SK-N-SH (cell line): ENCODE measurements at regions not wholly inside any gene's neighbourhood (a gene's known extent, or its start where the extent isn't known, plus 50 kb on each side); places are given as distances from the start of the nearest gene placed in this dataset.

Experiments used
- CTCF ChIP-seq: fragments of 200-600 bp; sonication (generic); IDR thresholded peaks from 2 replicates; pipeline ENCODE4 v1.6.1; 2017; ENCODE audit warnings: antibody characterized with exemption, mild to moderate bottlenecking, moderate library complexity
- ELF1 ChIP-seq: IDR thresholded peaks from 2 replicates; pipeline ENCODE4 v1.4.0; 2012
- EP300 ChIP-seq, 2 experiments: IDR thresholded peaks; 2 replicates each; pipeline versions ENCODE4 v1.4.0 to v1.6.1; 2012; ENCODE audit warnings: borderline replicate concordance in 1 of 2, low read depth in 1 of 2, low read length in 1 of 2
- EZH2phosphoT487 ChIP-seq: fragments of 200-600 bp; sonication (generic); IDR thresholded peaks from 2 replicates; pipeline ENCODE4 v1.6.1; 2017; ENCODE audit warnings: low read depth, mixed run types, mild to moderate bottlenecking, antibody characterized with exemption, moderate library complexity, borderline replicate concordance
- IRF3 ChIP-seq: fragments of 150-350 bp; IDR thresholded peaks from 2 replicates; pipeline ENCODE4 v1.6.1; 2016; ENCODE audit warnings: mild to moderate bottlenecking, low read depth, low read length
- MAX ChIP-seq: IDR thresholded peaks from 2 replicates; pipeline ENCODE4 v1.4.0; 2012; ENCODE audit warnings: low read depth
- MEF2A ChIP-seq: IDR thresholded peaks from 2 replicates; pipeline ENCODE4 v1.4.0; 2012; ENCODE audit warnings: low read depth, borderline replicate concordance
- MXI1 ChIP-seq: IDR thresholded peaks from 2 replicates; pipeline ENCODE4 v1.6.1; 2012; ENCODE audit warnings: mild to moderate bottlenecking, low read depth, low read length, improper control_type of control experiment
- NRF1 ChIP-seq: IDR thresholded peaks from 2 replicates; pipeline ENCODE4 v1.6.1; 2012; ENCODE audit warnings: low read depth, mild to moderate bottlenecking, low read length
- POLR2AphosphoS5 ChIP-seq: IDR thresholded peaks from 2 replicates; pipeline ENCODE4 v1.6.1; 2012; ENCODE audit warnings: low read depth, low read length
- RCOR1 ChIP-seq: fragments of 150-350 bp; IDR thresholded peaks from 2 replicates; pipeline ENCODE4 v1.6.1; 2017; ENCODE audit warnings: antibody characterized with exemption, low read length
- REST ChIP-seq: IDR thresholded peaks from 2 replicates; pipeline ENCODE4 v1.6.1; 2012; ENCODE audit warnings: mild to moderate bottlenecking, low read depth, low read length, moderate library complexity
- TAF1 ChIP-seq: IDR thresholded peaks from 2 replicates; pipeline ENCODE4 v1.6.1; 2012; ENCODE audit warnings: low read depth, mild to moderate bottlenecking, low read length, moderate library complexity, borderline replicate concordance
- TEAD4 ChIP-seq: IDR thresholded peaks from 2 replicates; pipeline ENCODE4 v1.4.0; 2012; ENCODE audit warnings: mild to moderate bottlenecking, borderline replicate concordance; ENCODE audit not compliant: insufficient read depth

GRCh38 chr14:87108726-87109125, 884.3 kb downstream of the GALC start:
- no peak for TF ChIP-seq CTCF
- TF ChIP-seq RCOR1 = no peak
- no peak for TF ChIP-seq EP300 (IDR thresholded peaks at IDR 0.05; ENCODE audit: borderline replicate concordance in 1 of 2, low read depth in 1 of 2, low read length in 1 of 2)
- TF ChIP-seq EZH2phosphoT487 = no peak
- no peak for TF ChIP-seq TEAD4
- TF ChIP-seq MAX = no peak
- TF ChIP-seq POLR2AphosphoS5 = no peak
- TF ChIP-seq ELF1 = no peak
- TF ChIP-seq MXI1 = no peak
- no peak for TF ChIP-seq NRF1
- TF ChIP-seq MEF2A = no peak
- no peak for TF ChIP-seq IRF3
- TF ChIP-seq REST = no peak
- TF ChIP-seq TAF1 = no peak
